ENCODE measurements at regions not wholly inside any gene's neighbourhood (a gene's known extent, or its start where the extent isn't known, plus 50 kb on each side); places are given as distances from the start of the nearest gene placed in this dataset.

- no peaks in the 10 kb centered on the region for H3K4me1 ChIP-seq (ENCODE audit: control insufficient read depth in 2 of 2, insufficient read depth in 2 of 2, low read length in 2 of 2)
- H3K4me3 ChIP-seq (ENCODE audit: control extremely low read depth in 1 of 5, extremely low read depth in 1 of 5, insufficient read depth in 1 of 5, low read depth in 2 of 5, low read length in 4 of 5), result no peak overlapping the region
- ATAC-seq (ENCODE audit: low read depth), result no peak
- intact Hi-C loops (cut with micrococcal nuclease), result no loop called here
- no peak for DNase-seq
- H3K27ac ChIP-seq (ENCODE audit: low read length in 2 of 2), result no peak overlapping the region
- Mint-ChIP-seq H3K27me3 (peaks cover under 1% of the 10 kb centered on the region), H3K27ac (no peak overlapping the region), H3K9me3 (ENCODE audit: insufficient read depth) (no peaks in the 10 kb centered on the region), H3K4me1 (peaks cover 3% of the 10 kb centered on the region), H3K4me3 (no peak overlapping the region)
- H3K79me2 ChIP-seq (ENCODE audit: control insufficient read depth, insufficient read depth, low read length), result no peaks in the 10 kb centered on the region
- no peak for TF ChIP-seq EZH2 (IDR thresholded peaks at IDR 0.05; ENCODE audit: borderline replicate concordance, insufficient read depth, low read depth, low read length, poor library complexity, severe bottlenecking)
- no peak for TF ChIP-seq CTCF (IDR thresholded peaks at IDR 0.05)
- peaks cover 0 to under 1% (median 0%) of the 10 kb centered on the region in 4 experiments for H3K27me3 ChIP-seq (replicated peaks in 1 of 4; ENCODE audit: control extremely low read depth in 1 of 4, control insufficient read depth in 3 of 4, insufficient read depth in 4 of 4, low read length in 3 of 4)
- H3K4me2 ChIP-seq (replicated peaks; ENCODE audit: low read depth, low read length, poor library complexity, severe bottlenecking), result no peak overlapping the region
- ChIA-PET CTCF (no interaction called here), POLR2A (no interaction called here)
- H3K9ac ChIP-seq (ENCODE audit: low read length), result no peak overlapping the region
- H2AFZ ChIP-seq (ENCODE audit: insufficient read depth, low read depth, low read length, poor library complexity, severe bottlenecking), result no peak overlapping the region
- H4K20me1 ChIP-seq (ENCODE audit: control insufficient read depth, insufficient read depth, low read length, poor library complexity, severe bottlenecking), result no peaks in the 10 kb centered on the region
- WGBS (ENCODE audit: insufficient coverage), result 82% methylated on average over 4 of the region's 4 CpGs
- peaks cover 0 to 2% (median 0%) of the 10 kb centered on the region in 3 donors for H3K9me3 ChIP-seq (ENCODE audit: control extremely low read depth in 1 of 3, control insufficient read depth in 2 of 3, insufficient read depth in 1 of 3, low read length in 2 of 3)
- H3K36me3 ChIP-seq (replicated peaks in 1 of 2; ENCODE audit: control extremely low read depth in 1 of 2, control insufficient read depth in 1 of 2, extremely low read depth in 1 of 2, insufficient read depth in 2 of 2, low read length in 1 of 2), result no peaks in the 10 kb centered on the region
These were observed 343.8 kb downstream of the CYRIA start for GRCh38 chr2:16321872-16322271.

- H3K27me3 Mint-ChIP-seq, result peaks cover 3% of the 10 kb centered on the region
- H3K4me1 Mint-ChIP-seq, result peaks cover 3% of the 10 kb centered on the region
- no peaks in the 10 kb centered on the region for H4K20me1 ChIP-seq (ENCODE audit: control insufficient read depth, insufficient read depth, low read length, poor library complexity, severe bottlenecking)
- TF ChIP-seq CTCF (IDR thresholded peaks at IDR 0.05), result no peak
- TF ChIP-seq EZH2 (IDR thresholded peaks at IDR 0.05; ENCODE audit: borderline replicate concordance, insufficient read depth, low read depth, low read length, poor library complexity, severe bottlenecking), result no peak
- no peak for DNase-seq
- no peak overlapping the region for H3K27ac Mint-ChIP-seq
- H3K9me3 Mint-ChIP-seq (ENCODE audit: insufficient read depth), result no peaks in the 10 kb centered on the region
- no peak overlapping the region for H3K4me2 ChIP-seq (replicated peaks; ENCODE audit: low read depth, low read length, poor library complexity, severe bottlenecking)
- ChIA-PET CTCF (no interaction called here), POLR2A (no interaction called here)
- ATAC-seq (ENCODE audit: low read depth), result no peak
- no peak overlapping the region for H2AFZ ChIP-seq (ENCODE audit: insufficient read depth, low read depth, low read length, poor library complexity, severe bottlenecking)
- WGBS (ENCODE audit: insufficient coverage), result 93% methylated on average over 9 of the region's 9 CpGs
- H3K9ac ChIP-seq (ENCODE audit: low read length), result no peak overlapping the region
- H3K4me3 Mint-ChIP-seq, result no peak overlapping the region
- peaks cover 0 to 2% (median 0%) of the 10 kb centered on the region in 4 experiments for H3K27me3 ChIP-seq (replicated peaks in 1 of 4; ENCODE audit: control extremely low read depth in 1 of 4, control insufficient read depth in 3 of 4, insufficient read depth in 4 of 4, low read length in 3 of 4)
- no peak overlapping the region for H3K4me3 ChIP-seq (ENCODE audit: control extremely low read depth in 1 of 5, extremely low read depth in 1 of 5, insufficient read depth in 1 of 5, low read depth in 2 of 5, low read length in 4 of 5)
- intact Hi-C loops (cut with micrococcal nuclease), result no loop called here
- H3K9me3 ChIP-seq (ENCODE audit: control extremely low read depth in 1 of 3, control insufficient read depth in 2 of 3, insufficient read depth in 1 of 3, low read length in 2 of 3), result peaks cover 0 to 2% (median 0%) of the 10 kb centered on the region in 3 donors
- H3K79me2 ChIP-seq (ENCODE audit: control insufficient read depth, insufficient read depth, low read length), result no peaks in the 10 kb centered on the region
- H3K27ac ChIP-seq (ENCODE audit: low read length in 2 of 2), result no peak overlapping the region
- H3K4me1 ChIP-seq (ENCODE audit: control insufficient read depth in 2 of 2, insufficient read depth in 2 of 2, low read length in 2 of 2), result no peaks in the 10 kb centered on the region
- no peaks in the 10 kb centered on the region for H3K36me3 ChIP-seq (replicated peaks in 1 of 2; ENCODE audit: control extremely low read depth in 1 of 2, control insufficient read depth in 1 of 2, extremely low read depth in 1 of 2, insufficient read depth in 2 of 2, low read length in 1 of 2)
These were observed 344.4 kb downstream of the CYRIA start for GRCh38 chr2:16321256-16321655.

Data from B cell (primary cell).